DOHH2 (cell line): ENCODE measurements at regions not wholly inside any gene's neighbourhood (a gene's known extent, or its start where the extent isn't known, plus 50 kb on each side); places are given as distances from the start of the nearest gene placed in this dataset.

Experiments
- CTCF ChIP-seq: fragments of 200-600 bp; sonication (generic); IDR thresholded peaks from one replicate; pipeline ENCODE4 v1.5.1; 2014; ENCODE audit warnings: antibody characterized with exemption, mild to moderate bottlenecking, low read depth, low read length; ENCODE audit not compliant: poor library complexity, severe bottlenecking
- EZH2phosphoT487 ChIP-seq: fragments of 200-600 bp; sonication (generic); IDR thresholded peaks from 2 replicates; pipeline ENCODE4 v1.6.1; 2017; ENCODE audit warnings: borderline replicate concordance, mild to moderate bottlenecking, antibody characterized with exemption, low read length, moderate library complexity, mixed read lengths

GRCh38 chr4:32824336-32824735 is 2104.2 kb downstream of the PCDH7 start:
- no peak for TF ChIP-seq CTCF
- no peak for TF ChIP-seq EZH2phosphoT487
